Retinal pigment epithelial cell (primary cell): ENCODE measurements at regions not wholly inside any gene's neighbourhood (a gene's known extent, or its start where the extent isn't known, plus 50 kb on each side); places are given as distances from the start of the nearest gene placed in this dataset.

Experiments
- DNase-seq: peaks from one replicate; pipeline ENCODE4 v3.0.0-alpha.2; 2010; ENCODE audit warnings: low read depth
- H3K4me3 ChIP-seq: 2 replicates; pipeline ENCODE4 v1.5.1; 2011; ENCODE audit warnings: mild to moderate bottlenecking, low read length, control low read depth, moderate library complexity
- TF ChIP-seq, protein P1 (sequence below): conservative IDR thresholded peaks from 2 replicates; pipeline ENCODE4 v1.5.1; 2011; ENCODE audit warnings: low read depth, low read length, control low read depth, inconsistent platforms

GRCh38 chr22:48619721-48620120 lies 1208.0 kb downstream of the BRD1 start:
- TF ChIP-seq, protein P1, sequence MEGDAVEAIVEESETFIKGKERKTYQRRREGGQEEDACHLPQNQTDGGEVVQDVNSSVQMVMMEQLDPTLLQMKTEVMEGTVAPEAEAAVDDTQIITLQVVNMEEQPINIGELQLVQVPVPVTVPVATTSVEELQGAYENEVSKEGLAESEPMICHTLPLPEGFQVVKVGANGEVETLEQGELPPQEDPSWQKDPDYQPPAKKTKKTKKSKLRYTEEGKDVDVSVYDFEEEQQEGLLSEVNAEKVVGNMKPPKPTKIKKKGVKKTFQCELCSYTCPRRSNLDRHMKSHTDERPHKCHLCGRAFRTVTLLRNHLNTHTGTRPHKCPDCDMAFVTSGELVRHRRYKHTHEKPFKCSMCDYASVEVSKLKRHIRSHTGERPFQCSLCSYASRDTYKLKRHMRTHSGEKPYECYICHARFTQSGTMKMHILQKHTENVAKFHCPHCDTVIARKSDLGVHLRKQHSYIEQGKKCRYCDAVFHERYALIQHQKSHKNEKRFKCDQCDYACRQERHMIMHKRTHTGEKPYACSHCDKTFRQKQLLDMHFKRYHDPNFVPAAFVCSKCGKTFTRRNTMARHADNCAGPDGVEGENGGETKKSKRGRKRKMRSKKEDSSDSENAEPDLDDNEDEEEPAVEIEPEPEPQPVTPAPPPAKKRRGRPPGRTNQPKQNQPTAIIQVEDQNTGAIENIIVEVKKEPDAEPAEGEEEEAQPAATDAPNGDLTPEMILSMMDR: no peak
- no peak for DNase-seq
- no peak overlapping the region for H3K4me3 ChIP-seq

DNA sequence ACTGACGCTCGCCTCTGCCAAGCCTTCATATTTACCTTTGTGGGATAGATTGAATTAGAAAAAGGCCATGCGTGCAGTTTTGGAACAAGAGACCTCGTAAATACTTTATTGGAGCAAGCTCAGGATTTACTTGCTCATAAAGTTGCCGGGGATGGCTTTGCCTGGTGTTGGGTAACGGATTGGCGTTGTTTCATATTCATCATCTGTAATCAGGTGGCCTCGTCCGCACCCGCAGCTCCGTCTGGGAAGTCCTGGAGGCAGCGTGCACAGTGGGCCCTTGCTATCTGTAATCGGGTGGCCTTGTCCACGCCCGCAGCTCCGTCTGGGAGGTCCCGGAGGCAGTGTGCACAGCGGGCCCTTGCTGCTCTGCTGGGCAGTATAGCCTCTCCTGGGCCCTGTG lies 1209.3 kb downstream of the BRD1 start:
- no peak for DNase-seq
- TF ChIP-seq, protein P1: no peak
- H3K4me3 ChIP-seq: no peak overlapping the region

GRCh38 chr22:48616656-48617055 lies 1211.0 kb downstream of the BRD1 start:
- no peak overlapping the region for H3K4me3 ChIP-seq
- TF ChIP-seq, protein P1: no peak
- no peak for DNase-seq

GRCh38 chr22:48615171-48616008 lies 1212.3 kb downstream of the BRD1 start:
- no peak for DNase-seq
- TF ChIP-seq, protein P1: no peak
- H3K4me3 ChIP-seq: no peak overlapping the region

- TF ChIP-seq, protein P1: no peak
- DNase-seq: no peak
- no peak overlapping the region for H3K4me3 ChIP-seq
These were observed 1214.0 kb downstream of the BRD1 start for GRCh38 chr22:48613566-48614200.

DNA sequence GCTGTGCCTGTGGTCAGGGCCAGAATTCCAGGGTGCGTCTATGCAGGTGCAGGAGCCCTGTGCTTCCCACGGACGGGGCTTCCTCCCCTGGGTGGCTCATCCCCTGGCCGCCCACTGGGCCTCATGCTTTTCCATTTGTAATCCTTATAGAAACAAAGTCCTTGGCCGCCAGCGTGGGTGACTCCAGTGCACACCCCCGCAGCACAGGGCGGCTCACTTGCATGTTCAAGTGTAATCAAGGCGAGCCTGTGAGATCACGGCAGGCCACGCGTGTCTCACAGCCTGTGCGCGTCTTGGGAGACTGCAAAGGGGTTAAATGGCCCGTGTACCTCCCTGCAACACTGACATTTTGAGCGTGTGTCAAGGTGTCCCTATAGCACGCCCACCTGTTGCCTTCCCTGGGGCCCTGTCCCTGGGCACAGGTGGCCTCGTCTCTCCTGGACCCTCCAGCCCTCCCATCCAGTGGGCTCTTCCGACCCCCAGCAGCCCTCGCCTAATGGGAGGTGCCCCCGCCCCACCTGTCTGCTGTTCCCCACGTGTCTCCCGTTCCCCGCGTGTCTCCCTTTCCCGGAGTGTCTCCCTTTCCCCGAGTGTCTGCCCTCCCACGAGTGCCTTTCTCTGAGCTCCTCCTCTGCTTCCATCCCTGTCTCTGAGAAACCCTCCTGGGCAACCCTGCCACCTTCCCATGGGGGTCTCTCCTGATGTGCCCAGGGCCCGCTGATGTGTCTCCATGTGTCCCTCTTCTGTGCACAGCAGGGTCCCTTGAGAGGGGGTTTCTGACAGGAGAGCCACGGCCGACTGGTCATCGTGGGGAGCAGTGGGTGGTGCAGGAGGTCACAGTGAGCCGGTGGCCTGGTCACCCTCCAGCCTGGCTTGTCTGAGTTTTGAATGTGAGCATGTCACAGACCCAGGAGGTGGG lies 1215.3 kb downstream of the BRD1 start:
- no peak overlapping the region for H3K4me3 ChIP-seq
- TF ChIP-seq, protein P1: no peak
- DNase-seq: no peak
